GM23338 (cell line): ENCODE measurements at regions not wholly inside any gene's neighbourhood (a gene's known extent, or its start where the extent isn't known, plus 50 kb on each side); places are given as distances from the start of the nearest gene placed in this dataset.

ENCODE experiments used
- ATAC-seq: fragments of 200-7000 bp; cut with Tn5 transposase; 3 replicates; pipeline ENCODE4 v1.9.1; 2020
- DNase-seq: peaks from one replicate; pipeline ENCODE4 v3.0.0-alpha.2; 2015; ENCODE audit warnings: low spot score
- H2AFZ ChIP-seq: fragments of 200-600 bp; sonication (generic); 2 replicates; pipeline ENCODE4 v1.8.0; 2016; ENCODE audit warnings: antibody characterized with exemption, mild to moderate bottlenecking, moderate library complexity
- H3F3A ChIP-seq: fragments of 200-600 bp; sonication (generic); replicated peaks from 2 replicates; pipeline ENCODE4 v1.8.0; 2017; ENCODE audit warnings: antibody characterized with exemption, mixed run types, low read depth
- H3K27ac ChIP-seq: fragments of 200-600 bp; sonication (generic); 2 replicates; pipeline ENCODE4 v1.6.1; 2016; ENCODE audit warnings: low read depth
- H3K27me3 ChIP-seq: fragments of 200-600 bp; sonication (generic); 2 replicates; pipeline ENCODE4 v1.8.0; 2016; ENCODE audit warnings: mild to moderate bottlenecking, mixed run types, moderate library complexity; ENCODE audit not compliant: insufficient read depth
- H3K36me3 ChIP-seq: fragments of 200-600 bp; sonication (generic); 2 replicates; pipeline ENCODE4 v1.8.0; 2016; ENCODE audit warnings: mild to moderate bottlenecking; ENCODE audit not compliant: insufficient read depth
- H3K4me1 ChIP-seq: fragments of 200-600 bp; sonication (generic); 2 replicates; pipeline ENCODE4 v1.8.0; 2016; ENCODE audit warnings: mild to moderate bottlenecking, moderate library complexity; ENCODE audit not compliant: insufficient read depth
- H3K4me2 ChIP-seq: fragments of 200-600 bp; sonication (generic); 2 replicates; pipeline ENCODE4 v1.7.1; 2017; ENCODE audit warnings: mixed run types
- H3K4me3 ChIP-seq: fragments of 200-600 bp; sonication (generic); 2 replicates; pipeline ENCODE4 v1.6.1; 2016; ENCODE audit warnings: mixed run types
- H3K79me2 ChIP-seq: fragments of 200-600 bp; sonication (generic); replicated peaks from 2 replicates; pipeline ENCODE4 v1.8.0; 2017; ENCODE audit warnings: mild to moderate bottlenecking; ENCODE audit not compliant: insufficient read depth
- H3K9me2 ChIP-seq: fragments of 200-600 bp; sonication (generic); 2 replicates; pipeline ENCODE4 v1.8.0; 2017; ENCODE audit not compliant: insufficient read depth
- H4K20me1 ChIP-seq: fragments of 200-600 bp; sonication (generic); replicated peaks from 2 replicates; pipeline ENCODE4 v1.8.0; 2017; ENCODE audit warnings: mild to moderate bottlenecking; ENCODE audit not compliant: insufficient read depth
- H3K27ac Mint-ChIP-seq: 2 replicates; pipeline ENCODE4 v1.8.0; 2020; ENCODE audit warnings: inconsistent platforms, mild to moderate bottlenecking, moderate library complexity, mixed read lengths
- H3K27me3 Mint-ChIP-seq: 3 replicates; pipeline ENCODE4 v1.8.0; 2022; ENCODE audit warnings: low read depth, mild to moderate bottlenecking, moderate library complexity, mixed read lengths, inconsistent platforms; ENCODE audit not compliant: insufficient read depth, poor library complexity
- H3K36me3 Mint-ChIP-seq: 3 replicates; pipeline ENCODE4 v1.8.0; 2021; ENCODE audit warnings: low read depth, mild to moderate bottlenecking, inconsistent platforms, moderate library complexity, mixed read lengths
- H3K4me1 Mint-ChIP-seq: 3 replicates; pipeline ENCODE4 v1.8.0; 2020; ENCODE audit warnings: mild to moderate bottlenecking, inconsistent platforms, mixed read lengths
- H3K4me3 Mint-ChIP-seq: 3 replicates; pipeline ENCODE4 v1.8.0; 2021; ENCODE audit warnings: moderate library complexity, mild to moderate bottlenecking, inconsistent platforms, mixed read lengths
- H3K9me3 Mint-ChIP-seq: 3 replicates; pipeline ENCODE4 v1.8.0; 2020; ENCODE audit warnings: moderate library complexity, mild to moderate bottlenecking, inconsistent platforms, mixed read lengths
- CREB1 ChIP-seq: fragments of 250-450 bp; sonication (Bioruptor Pico); IDR thresholded peaks from 2 replicates; pipeline ENCODE4 v1.5.0; 2020; ENCODE audit warnings: low read depth, mild to moderate bottlenecking, moderate library complexity
- EZH2 ChIP-seq: fragments of 200-600 bp; sonication (generic); IDR thresholded peaks from one replicate; pipeline ENCODE4 v1.8.0; 2017; ENCODE audit warnings: antibody characterized with exemption, mild to moderate bottlenecking, low read depth; ENCODE audit not compliant: unreplicated experiment
- EZH2phosphoT487 ChIP-seq: fragments of 200-600 bp; sonication (generic); IDR thresholded peaks from one replicate; pipeline ENCODE4 v1.8.1; 2018; ENCODE audit warnings: antibody characterized with exemption; ENCODE audit not compliant: unreplicated experiment
- JUNB ChIP-seq: IDR thresholded peaks from one replicate; pipeline ENCODE4 v1.6.1; 2016; ENCODE audit warnings: antibody characterized with exemption; ENCODE audit not compliant: unreplicated experiment
- NANOG ChIP-seq: IDR thresholded peaks from 2 replicates; pipeline ENCODE4 v1.6.1; 2016; ENCODE audit warnings: antibody characterized with exemption, borderline replicate concordance
- POLR2AphosphoS5 ChIP-seq: IDR thresholded peaks from 2 replicates; pipeline ENCODE4 v1.6.1; 2016; ENCODE audit warnings: antibody characterized with exemption, low read depth
- REST ChIP-seq: IDR thresholded peaks from one replicate; pipeline ENCODE4 v1.6.1; 2018; ENCODE audit warnings: antibody characterized with exemption; ENCODE audit not compliant: unreplicated experiment
- STAT1 ChIP-seq: IDR thresholded peaks from one replicate; pipeline ENCODE4 v1.6.1; 2016; ENCODE audit warnings: antibody characterized with exemption; ENCODE audit not compliant: unreplicated experiment
- ZNF114 ChIP-seq: fragments of 250-450 bp; sonication (Bioruptor Pico); IDR thresholded peaks from 2 replicates; pipeline ENCODE4 v1.5.0; 2020; ENCODE audit warnings: mild to moderate bottlenecking, moderate library complexity
- ZNF331 ChIP-seq: fragments of 250-450 bp; sonication (Bioruptor Pico); IDR thresholded peaks from 2 replicates; pipeline ENCODE4 v1.5.0; 2020; ENCODE audit warnings: low read depth, mild to moderate bottlenecking, moderate library complexity
- ZNF462 ChIP-seq: fragments of 250-450 bp; sonication (Bioruptor Pico); IDR thresholded peaks from 2 replicates; pipeline ENCODE4 v1.5.0; 2020; ENCODE audit warnings: mild to moderate bottlenecking, moderate library complexity
- TF ChIP-seq, protein P1 (sequence below), 2 experiments: fragments of 200-600 bp in 1 of 2; sonication (generic) in 1 of 2; conservative IDR thresholded peaks; 2 replicates each; pipeline versions ENCODE4 v1.5.1 to v1.6.1; 2016 to 2017; ENCODE audit warnings: antibody characterized with exemption in 2 of 2, low read depth in 2 of 2, mild to moderate bottlenecking in 2 of 2, moderate library complexity in 1 of 2

GRCh38 chr6:147910281-147910680 lies 401.8 kb downstream of the SAMD5 start (continued):
- TF ChIP-seq, protein P1, sequence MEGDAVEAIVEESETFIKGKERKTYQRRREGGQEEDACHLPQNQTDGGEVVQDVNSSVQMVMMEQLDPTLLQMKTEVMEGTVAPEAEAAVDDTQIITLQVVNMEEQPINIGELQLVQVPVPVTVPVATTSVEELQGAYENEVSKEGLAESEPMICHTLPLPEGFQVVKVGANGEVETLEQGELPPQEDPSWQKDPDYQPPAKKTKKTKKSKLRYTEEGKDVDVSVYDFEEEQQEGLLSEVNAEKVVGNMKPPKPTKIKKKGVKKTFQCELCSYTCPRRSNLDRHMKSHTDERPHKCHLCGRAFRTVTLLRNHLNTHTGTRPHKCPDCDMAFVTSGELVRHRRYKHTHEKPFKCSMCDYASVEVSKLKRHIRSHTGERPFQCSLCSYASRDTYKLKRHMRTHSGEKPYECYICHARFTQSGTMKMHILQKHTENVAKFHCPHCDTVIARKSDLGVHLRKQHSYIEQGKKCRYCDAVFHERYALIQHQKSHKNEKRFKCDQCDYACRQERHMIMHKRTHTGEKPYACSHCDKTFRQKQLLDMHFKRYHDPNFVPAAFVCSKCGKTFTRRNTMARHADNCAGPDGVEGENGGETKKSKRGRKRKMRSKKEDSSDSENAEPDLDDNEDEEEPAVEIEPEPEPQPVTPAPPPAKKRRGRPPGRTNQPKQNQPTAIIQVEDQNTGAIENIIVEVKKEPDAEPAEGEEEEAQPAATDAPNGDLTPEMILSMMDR (conservative IDR thresholded peaks at IDR 0.05; ENCODE audit: low read depth in 2 of 2): no peak

DNA sequence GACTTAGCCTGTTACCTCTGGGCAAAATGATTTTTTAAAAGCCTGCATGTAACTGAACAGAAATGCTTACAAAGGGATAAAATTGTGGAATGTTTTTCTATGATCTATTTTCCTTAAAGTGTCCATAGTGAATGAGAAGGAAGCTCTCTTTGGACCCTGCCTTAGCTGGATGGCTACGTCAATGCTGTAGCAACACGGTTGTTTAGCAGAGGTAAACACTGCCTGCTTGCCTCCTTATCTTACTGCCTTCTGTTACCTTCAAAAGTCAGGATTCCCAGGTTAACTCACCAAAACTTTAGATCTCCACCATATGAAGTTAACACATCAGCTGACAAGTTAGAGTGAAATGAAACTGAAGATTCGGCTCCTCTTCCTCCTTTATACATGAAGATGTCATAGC lies 402.6 kb downstream of the SAMD5 start:
- Histone ChIP-seq H3F3A (no peaks in the 10 kb centered on the region), H2AFZ (no peak overlapping the region), H3K27me3 (no peaks in the 10 kb centered on the region), H4K20me1 (no peaks in the 10 kb centered on the region), H3K36me3 (no peaks in the 10 kb centered on the region), H3K9me2 (0 out of 2 replicates have a peak, but pooled peaks cover 3% of the 10 kb centered on the region), H3K27ac (no peak overlapping the region), H3K79me2 (no peaks in the 10 kb centered on the region), H3K4me2 (no peak overlapping the region), H3K4me3 (no peak overlapping the region), H3K4me1 (no peaks in the 10 kb centered on the region)
- H3K4me1 Mint-ChIP-seq: peaks cover 3% of the 10 kb centered on the region; the same call in 2 of the 3 replicates
- no peaks in the 10 kb centered on the region for H3K36me3 Mint-ChIP-seq
- no peak overlapping the region for H3K4me3 Mint-ChIP-seq
- ATAC-seq: no peak
- no peak for DNase-seq
- no peaks in the 10 kb centered on the region; the same call in 2 of the 3 replicates for H3K9me3 Mint-ChIP-seq
- H3K27me3 Mint-ChIP-seq: peaks cover 4% of the 10 kb centered on the region
- H3K27ac Mint-ChIP-seq: no peak overlapping the region
- TF ChIP-seq POLR2AphosphoS5 (no peak), EZH2phosphoT487 (no peak), ZNF114 (CRISPR knock-in tag) (no peak), ZNF331 (CRISPR knock-in tag) (no peak), ZNF462 (no peak), CREB1 (no peak), STAT1 (no peak), JUNB (no peak), REST (no peak), NANOG (no peak), EZH2 (no peak)
- TF ChIP-seq, protein P1 (conservative IDR thresholded peaks at IDR 0.05; ENCODE audit: low read depth in 2 of 2): no peak
